ENCODE measurements at regions not wholly inside any gene's neighbourhood (a gene's known extent, or its start where the extent isn't known, plus 50 kb on each side); places are given as distances from the start of the nearest gene placed in this dataset.

GRCh38 chr2:67079729-67080128, 317.4 kb upstream of the ETAA1 start:
- TF ChIP-seq CTCF (IDR thresholded peaks at IDR 0.05): no peak
- no peak for TF ChIP-seq POLR2A (IDR thresholded peaks at IDR 0.05)

All from Peyer's patch (tissue), 4 donors.